Ascending aorta (tissue), 2 donors: ENCODE measurements at regions not wholly inside any gene's neighbourhood (a gene's known extent, or its start where the extent isn't known, plus 50 kb on each side); places are given as distances from the start of the nearest gene placed in this dataset.

Experiments used
- DNase-seq, 2 donors: peaks; one replicate each; pipeline ENCODE4 v3.0.0-alpha.2; 2019; ENCODE audit warnings: low spot score in 2 of 2
- H3K27ac ChIP-seq, 2 donors: fragments of 200-600 bp; sonication (generic); one replicate each; pipeline ENCODE4 v1.5.1; 2016 to 2017; ENCODE audit warnings: mild to moderate bottlenecking in 1 of 2
- H3K27me3 ChIP-seq: fragments of 200-600 bp; sonication (generic); one replicate; pipeline ENCODE4 v1.5.1; 2017
- H3K36me3 ChIP-seq, 2 donors: fragments of 200-600 bp; sonication (generic); one replicate each; pipeline ENCODE4 v1.5.1; 2016
- H3K4me1 ChIP-seq, 2 donors: fragments of 200-600 bp; sonication (generic); one replicate each; pipeline ENCODE4 v1.5.1; 2016 to 2017; ENCODE audit warnings: mild to moderate bottlenecking in 1 of 2
- H3K4me3 ChIP-seq, 2 donors: fragments of 200-600 bp; sonication (generic); one replicate each; pipeline ENCODE4 v1.5.1; 2016 to 2017; ENCODE audit warnings: mild to moderate bottlenecking in 1 of 2
- H3K9me3 ChIP-seq, 2 donors: fragments of 200-600 bp; sonication (generic); one replicate each; pipeline ENCODE4 v1.5.1; 2016
- CTCF ChIP-seq, 3 experiments: fragments of 200-600 bp in 2 of 3; fragments of 450-650 bp in 1 of 3; sonication (generic) in 2 of 3; IDR thresholded peaks; one replicate each; pipeline ENCODE4 v1.5.1; 2016 to 2019; ENCODE audit warnings: antibody characterized with exemption in 3 of 3, mild to moderate bottlenecking in 1 of 3, moderate library complexity in 1 of 3
- intact Hi-C: fragments of 100-400 bp; cut with DNase I; formaldehyde crosslinking; loops from one replicate; pipeline ENCODE4 v1.15.1; 2023

GRCh38 chr4:179492260-179493080 lies 2050.2 kb upstream of the AGA start:
- H3K4me3 ChIP-seq = no peak overlapping the region
- H3K27ac ChIP-seq = no peak overlapping the region
- H3K36me3 ChIP-seq = no peaks in the 10 kb centered on the region
- no peaks in the 10 kb centered on the region for H3K27me3 ChIP-seq
- no peaks in the 10 kb centered on the region for H3K9me3 ChIP-seq
- intact Hi-C loops = no loop called here
- no peak for DNase-seq
- no peak for TF ChIP-seq CTCF (IDR thresholded peaks at IDR 0.05)
- no peaks in the 10 kb centered on the region for H3K4me1 ChIP-seq

- Histone ChIP-seq H3K27me3 (no peaks in the 10 kb centered on the region), H3K4me3 (no peak overlapping the region), H3K9me3 (no peaks in the 10 kb centered on the region), H3K27ac (no peak overlapping the region), H3K4me1 (no peaks in the 10 kb centered on the region), H3K36me3 (no peaks in the 10 kb centered on the region)
- intact Hi-C loops = no loop called here
- no peak for TF ChIP-seq CTCF (IDR thresholded peaks at IDR 0.05)
- DNase-seq = no peak
These were observed 2061.7 kb upstream of the AGA start for GRCh38 chr4:179503976-179504375.

- Histone ChIP-seq H3K27ac (no peak overlapping the region), H3K27me3 (no peaks in the 10 kb centered on the region), H3K36me3 (no peaks in the 10 kb centered on the region), H3K9me3 (no peaks in the 10 kb centered on the region), H3K4me1 (no peaks in the 10 kb centered on the region), H3K4me3 (no peak overlapping the region)
- no peak for DNase-seq
- TF ChIP-seq CTCF (IDR thresholded peaks at IDR 0.05) = no peak
- intact Hi-C loops = no loop called here
These were observed 2067.3 kb upstream of the AGA start for GRCh38 chr4:179509489-179509888.

GRCh38 chr4:179521952-179522351 lies 2079.7 kb upstream of the AGA start:
- H3K27ac ChIP-seq = no peak overlapping the region
- H3K4me3 ChIP-seq = no peak overlapping the region
- no peaks in the 10 kb centered on the region for H3K4me1 ChIP-seq
- H3K9me3 ChIP-seq = peaks cover 0 to 4% of the 10 kb centered on the region in 2 donors
- TF ChIP-seq CTCF (IDR thresholded peaks at IDR 0.05) = no peak
- H3K27me3 ChIP-seq = no peaks in the 10 kb centered on the region
- intact Hi-C loops = no loop called here
- no peaks in the 10 kb centered on the region for H3K36me3 ChIP-seq
- DNase-seq = no peak

- Histone ChIP-seq H3K4me1 (no peaks in the 10 kb centered on the region), H3K4me3 (no peak overlapping the region), H3K9me3 (no peaks in the 10 kb centered on the region), H3K27ac (no peak overlapping the region), H3K27me3 (no peaks in the 10 kb centered on the region), H3K36me3 (no peaks in the 10 kb centered on the region)
- intact Hi-C loops = no loop called here
- no peak for TF ChIP-seq CTCF (IDR thresholded peaks at IDR 0.05)
- no peak for DNase-seq
These were observed 2088.7 kb upstream of the AGA start for GRCh38 chr4:179530958-179531357.
